Right lobe of liver (tissue), 4 donors: ENCODE measurements at regions not wholly inside any gene's neighbourhood (a gene's known extent, or its start where the extent isn't known, plus 50 kb on each side); places are given as distances from the start of the nearest gene placed in this dataset.

ENCODE experiments used
- POLR2A ChIP-seq: fragments of 450-650 bp; IDR thresholded peaks from one replicate; pipeline ENCODE4 v1.6.1; 2017; ENCODE audit warnings: antibody characterized with exemption, mild to moderate bottlenecking
- TF ChIP-seq, protein P1 (sequence below), 4 donors: fragments of 200-600 bp in 3 of 4; fragments of 450-650 bp in 1 of 4; IDR thresholded peaks; one replicate each; pipeline versions ENCODE4 v1.5.1 to v1.8.0; 2016 to 2022; ENCODE audit warnings: antibody characterized with exemption in 4 of 4, mild to moderate bottlenecking in 2 of 4
- donor health status: DM: no; HTN: no; CAD: no.
- donor health status: DM: no; HTN: no; CAD: no.
- donor health status: DM: no; HTN: yes; CAD: no.

DNA sequence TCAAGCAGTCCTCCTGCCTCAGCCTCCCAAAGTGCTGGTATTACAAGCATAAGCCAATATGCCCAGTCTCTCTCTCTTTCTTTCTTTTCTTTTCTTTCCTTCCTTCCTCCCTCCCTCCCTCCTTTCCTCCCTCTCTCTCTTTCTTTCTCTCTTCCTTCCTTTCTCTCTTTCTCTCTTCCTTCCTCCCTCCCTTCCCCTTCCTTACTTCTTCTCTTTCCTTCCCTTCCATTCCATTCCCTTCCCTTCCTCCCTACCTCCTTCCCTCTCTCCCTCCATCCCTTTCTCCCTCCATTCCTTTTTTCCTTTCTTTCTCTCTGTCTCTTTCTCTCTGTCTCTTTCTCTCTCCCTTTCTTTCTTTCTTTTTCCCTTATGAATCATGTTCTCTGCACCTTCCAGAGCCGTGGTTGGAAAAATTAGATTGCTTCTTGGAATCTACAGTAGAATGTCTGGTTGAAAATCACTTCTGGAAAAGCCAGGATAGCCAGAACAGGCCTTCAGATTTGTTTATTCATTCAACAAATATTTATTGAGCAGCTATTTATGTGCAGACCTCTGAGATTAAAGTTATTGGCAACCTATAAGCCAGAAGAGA is 68.4 kb upstream of the ARHGAP5 start:
- TF ChIP-seq, protein P1, sequence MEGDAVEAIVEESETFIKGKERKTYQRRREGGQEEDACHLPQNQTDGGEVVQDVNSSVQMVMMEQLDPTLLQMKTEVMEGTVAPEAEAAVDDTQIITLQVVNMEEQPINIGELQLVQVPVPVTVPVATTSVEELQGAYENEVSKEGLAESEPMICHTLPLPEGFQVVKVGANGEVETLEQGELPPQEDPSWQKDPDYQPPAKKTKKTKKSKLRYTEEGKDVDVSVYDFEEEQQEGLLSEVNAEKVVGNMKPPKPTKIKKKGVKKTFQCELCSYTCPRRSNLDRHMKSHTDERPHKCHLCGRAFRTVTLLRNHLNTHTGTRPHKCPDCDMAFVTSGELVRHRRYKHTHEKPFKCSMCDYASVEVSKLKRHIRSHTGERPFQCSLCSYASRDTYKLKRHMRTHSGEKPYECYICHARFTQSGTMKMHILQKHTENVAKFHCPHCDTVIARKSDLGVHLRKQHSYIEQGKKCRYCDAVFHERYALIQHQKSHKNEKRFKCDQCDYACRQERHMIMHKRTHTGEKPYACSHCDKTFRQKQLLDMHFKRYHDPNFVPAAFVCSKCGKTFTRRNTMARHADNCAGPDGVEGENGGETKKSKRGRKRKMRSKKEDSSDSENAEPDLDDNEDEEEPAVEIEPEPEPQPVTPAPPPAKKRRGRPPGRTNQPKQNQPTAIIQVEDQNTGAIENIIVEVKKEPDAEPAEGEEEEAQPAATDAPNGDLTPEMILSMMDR (IDR thresholded peaks at IDR 0.05) = no peak
- no peak for TF ChIP-seq POLR2A
